ENCODE measurements at regions not wholly inside any gene's neighbourhood (a gene's known extent, or its start where the extent isn't known, plus 50 kb on each side); places are given as distances from the start of the nearest gene placed in this dataset.

DNA sequence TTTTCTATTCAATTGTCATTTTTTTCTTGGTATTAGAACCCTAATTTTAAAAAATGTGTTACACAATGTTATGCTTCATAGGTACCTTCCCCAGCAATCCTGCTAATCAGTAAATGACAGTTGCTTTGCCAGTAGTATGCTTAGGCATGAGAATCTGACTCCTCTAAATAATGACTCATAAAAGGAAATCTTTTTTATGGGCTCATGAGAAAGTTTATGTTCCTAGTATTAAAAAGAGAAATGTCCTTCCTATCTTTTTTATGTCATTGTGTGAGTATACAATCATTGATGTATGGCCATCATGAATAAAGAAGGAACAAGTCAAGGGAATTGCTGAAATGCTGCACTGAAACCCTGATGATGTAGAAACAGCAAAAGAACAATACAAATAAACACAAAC, 1237.7 kb upstream of the PCDH20 start:
- FAIRE-seq, result no peak

DNA sequence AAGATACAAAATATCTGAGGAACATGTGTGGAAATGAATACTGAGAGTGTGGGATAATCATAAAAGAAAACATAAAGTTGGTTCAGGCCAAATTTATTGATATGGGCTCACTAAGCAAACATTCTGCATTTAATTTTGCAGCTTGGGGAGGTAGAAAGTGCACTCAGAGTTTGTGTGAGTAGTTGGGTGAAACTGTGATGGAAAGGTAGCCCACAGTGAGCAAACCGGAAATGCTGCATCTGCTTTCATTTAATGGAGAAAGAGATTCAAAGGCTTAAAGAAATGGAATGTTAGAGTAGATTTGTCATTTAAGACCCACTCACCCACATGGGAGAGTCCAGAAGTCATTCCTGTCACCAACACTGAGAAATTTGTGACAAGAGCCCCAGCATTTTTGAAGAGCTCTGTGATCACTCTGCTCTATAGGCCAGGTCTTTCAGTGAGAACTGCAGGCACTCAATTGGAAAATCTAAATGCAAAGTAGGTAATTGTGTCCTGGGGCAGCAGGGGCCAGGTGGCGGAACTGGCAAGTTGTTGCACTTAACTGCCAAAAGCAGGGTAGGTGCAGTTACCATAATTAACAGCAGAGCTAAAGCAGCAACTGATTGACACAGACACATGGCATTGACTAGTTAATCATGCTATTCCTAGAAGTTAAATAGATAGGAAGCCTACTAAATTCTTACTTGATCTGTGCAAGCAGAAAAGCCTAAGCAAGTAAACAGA, 1228.3 kb upstream of the PCDH20 start:
- no peak for FAIRE-seq

DNA sequence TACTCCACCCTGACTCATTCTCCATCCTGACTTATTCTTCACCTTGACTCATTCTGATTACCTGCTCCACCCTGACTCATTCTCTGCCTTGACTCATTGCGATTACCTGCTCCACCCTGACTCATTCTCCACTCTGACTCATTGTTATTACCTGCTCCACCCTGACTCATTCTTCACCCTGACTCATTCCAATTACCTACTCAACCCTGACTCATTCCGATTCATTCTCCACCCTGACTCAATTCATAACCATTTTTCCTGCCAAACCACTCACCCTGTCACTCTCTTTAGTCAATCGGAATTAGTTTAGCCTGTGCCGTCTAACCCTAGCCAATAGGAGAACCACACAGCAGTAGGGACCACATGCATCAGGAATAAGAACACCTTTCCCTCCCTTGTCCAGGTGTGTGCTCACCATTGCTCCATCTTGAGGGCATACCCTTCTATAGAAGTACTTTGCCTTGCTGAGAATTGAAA, 1227.4 kb upstream of the PCDH20 start:
- no peak for FAIRE-seq

DNA sequence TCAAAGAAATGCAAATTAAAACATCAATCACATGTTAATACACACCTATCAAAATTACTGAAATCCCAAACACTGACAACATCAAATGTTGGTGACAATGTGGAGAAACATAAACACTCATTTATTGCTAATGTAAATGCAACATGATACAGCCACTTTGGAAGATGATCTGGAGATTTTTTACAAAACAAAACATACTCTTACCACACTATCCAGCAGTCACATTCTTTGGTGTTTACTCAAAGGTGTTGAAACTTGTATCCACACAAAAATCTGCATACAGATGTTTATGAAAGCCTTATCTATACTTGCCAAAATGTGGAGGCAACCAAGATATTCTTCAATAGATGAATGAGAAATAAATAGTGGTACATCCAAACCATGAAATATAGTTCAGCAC, 1219.5 kb upstream of the PCDH20 start:
- FAIRE-seq, result no peak

DNA sequence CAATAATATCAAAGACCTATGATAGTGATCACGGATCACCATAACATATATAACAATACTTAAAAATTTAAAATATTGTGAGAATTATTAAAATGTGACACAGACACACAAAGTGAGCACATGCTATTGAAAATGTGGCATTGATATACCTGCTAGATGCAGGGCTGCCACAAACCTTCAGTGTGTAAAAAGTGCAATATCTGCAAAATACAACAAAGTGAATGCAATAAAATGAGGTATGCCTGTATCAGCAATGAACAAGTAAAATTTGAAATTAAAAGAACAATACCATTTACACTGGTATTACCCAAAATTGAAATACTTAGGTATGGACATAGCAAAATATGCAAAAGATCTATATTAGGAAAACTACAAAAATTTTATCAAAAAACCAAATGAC, 1217.8 kb upstream of the PCDH20 start:
- FAIRE-seq, result no peak

DNA sequence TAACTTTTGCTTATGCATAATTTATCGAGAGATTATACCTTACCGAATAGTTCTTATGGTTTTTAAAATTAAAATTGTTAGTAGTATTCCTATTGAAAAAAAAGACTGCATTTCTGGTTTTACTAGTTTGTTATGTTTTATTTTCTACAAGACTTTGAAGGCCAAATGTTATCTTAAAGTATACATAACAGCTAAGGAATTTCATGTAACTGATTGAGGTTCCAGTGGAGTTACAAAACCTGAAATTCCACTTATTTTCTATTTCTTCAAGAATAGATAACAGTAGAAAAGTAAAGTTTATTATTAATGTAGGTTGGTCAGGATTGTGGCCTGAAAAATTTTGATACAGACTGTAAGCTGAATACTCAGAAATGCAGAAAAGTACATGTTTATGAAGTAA, 1216.0 kb upstream of the PCDH20 start:
- no peak for FAIRE-seq

DNA sequence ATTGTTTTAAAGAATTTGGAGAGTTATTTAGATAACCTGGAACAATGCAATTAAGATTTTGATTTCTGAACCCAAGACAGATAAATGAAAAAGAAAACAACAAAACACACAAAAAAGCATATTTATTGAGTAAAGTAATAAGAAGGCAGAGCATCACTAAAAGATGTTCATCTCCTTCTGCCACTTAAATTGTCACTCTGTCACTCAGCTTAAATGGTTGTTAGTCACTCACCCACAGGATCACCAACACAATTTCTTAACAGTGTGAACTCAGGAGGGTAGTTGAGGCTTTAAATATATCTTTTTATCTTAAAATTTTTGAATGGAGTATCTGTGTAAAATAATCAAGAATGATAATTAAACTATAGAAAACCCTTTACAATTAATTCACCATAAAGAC, 1215.5 kb upstream of the PCDH20 start:
- no peak for FAIRE-seq

- FAIRE-seq, result no peak
Observed at GRCh38 chr13:62629618-62630017, 1214.0 kb upstream of the PCDH20 start.

DNA sequence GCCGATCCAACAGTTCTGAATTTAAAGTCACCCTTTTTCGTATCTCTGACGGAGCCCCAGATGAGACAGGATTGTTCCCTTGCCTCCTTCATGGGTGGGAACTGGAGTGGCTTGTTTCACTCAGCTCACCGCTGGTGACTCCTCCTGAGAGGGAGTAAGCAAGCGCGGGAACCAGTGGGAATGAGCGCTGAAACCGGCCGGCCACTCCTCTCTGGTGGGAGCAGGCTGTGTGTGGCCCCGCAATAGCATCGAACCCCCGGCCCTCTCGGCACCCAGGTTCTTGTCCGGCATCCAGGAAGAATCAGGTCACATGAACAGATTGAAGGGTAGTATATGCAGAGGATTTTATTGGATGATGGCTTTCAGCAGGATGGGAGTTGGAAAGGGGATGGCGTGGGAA, 1211.6 kb upstream of the PCDH20 start:
- FAIRE-seq, result no peak

GRCh38 chr13:62626771-62627170, 1211.1 kb upstream of the PCDH20 start:
- FAIRE-seq, result no peak

DNA sequence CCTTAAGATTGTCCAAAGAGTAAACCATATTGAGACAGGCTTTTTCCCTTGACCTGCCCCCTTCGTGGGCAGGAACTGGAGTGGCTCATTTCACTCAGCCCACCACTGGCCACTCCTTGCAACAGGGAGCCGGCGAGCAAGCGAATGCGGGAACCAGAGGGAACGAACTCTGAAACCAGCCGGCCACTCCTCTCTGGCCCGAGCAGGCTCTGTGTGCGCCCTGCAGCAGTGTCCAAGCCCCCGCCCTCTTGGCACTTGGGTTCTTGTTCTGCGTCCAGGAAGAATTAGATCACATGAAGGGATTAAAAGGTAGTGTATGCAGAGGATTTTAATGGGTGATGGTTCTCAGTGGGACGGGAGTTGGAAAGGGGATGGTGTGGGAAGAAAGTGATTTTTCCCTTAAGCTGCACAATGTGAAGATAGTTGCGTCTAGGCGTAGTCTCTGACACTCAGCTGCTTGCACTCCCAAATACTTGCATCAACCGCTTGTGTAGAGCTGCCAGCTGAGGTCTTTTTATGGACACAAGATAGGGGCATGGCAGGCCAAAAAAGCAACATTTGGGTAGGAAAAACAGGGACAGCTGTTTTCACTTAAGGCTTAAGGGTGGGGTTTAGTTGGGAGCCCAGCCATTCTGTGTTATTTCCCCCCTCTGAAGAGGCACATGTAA, 1209.7 kb upstream of the PCDH20 start:
- FAIRE-seq, result no peak

- FAIRE-seq, result no peak
Observed at GRCh38 chr13:62613819-62614218, 1198.2 kb upstream of the PCDH20 start.

DNA sequence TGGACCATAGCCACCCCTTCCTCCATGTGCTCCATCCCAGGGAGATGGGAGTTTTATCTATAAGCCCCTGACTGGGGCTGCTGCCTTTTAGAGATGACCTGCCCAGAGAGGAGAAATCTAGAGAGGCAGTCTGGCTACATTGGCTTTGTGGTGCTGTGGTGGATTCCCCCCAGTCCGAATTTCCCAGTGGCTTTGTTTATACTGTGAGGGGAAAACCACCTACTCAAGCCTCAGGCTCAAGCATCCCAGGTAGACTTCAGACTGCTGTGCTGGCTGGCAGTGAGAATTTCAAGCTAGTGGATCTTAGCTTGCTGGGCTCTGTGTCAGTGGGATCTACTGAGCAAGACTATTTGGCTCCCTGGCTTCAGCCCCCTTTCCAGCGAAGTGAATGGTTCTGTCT, 1195.7 kb upstream of the PCDH20 start:
- no peak for FAIRE-seq

- no peak for FAIRE-seq
Observed at GRCh38 chr13:62598708-62599107, 1183.1 kb upstream of the PCDH20 start.

DNA sequence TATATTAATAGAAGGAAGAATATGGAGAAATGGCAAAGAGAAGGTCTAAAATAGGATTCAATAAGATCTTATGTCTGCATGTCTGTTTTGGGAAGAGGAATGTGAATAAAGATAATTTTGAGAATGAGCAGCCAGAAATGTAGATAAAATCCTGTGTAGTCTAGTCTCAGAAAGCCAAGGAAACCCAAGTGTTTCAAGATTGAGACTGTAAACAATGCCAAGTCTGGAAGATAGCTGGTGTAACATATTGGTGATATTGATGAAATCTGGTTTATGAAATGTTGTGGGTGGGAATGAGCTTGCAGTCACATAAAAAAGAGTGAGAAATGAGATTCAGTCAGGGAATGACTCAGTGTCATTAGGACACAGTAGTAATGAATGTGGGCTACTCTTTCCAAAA, 1180.3 kb upstream of the PCDH20 start:
- no peak for FAIRE-seq

- no peak for FAIRE-seq
Observed at GRCh38 chr13:62593804-62594203, 1178.2 kb upstream of the PCDH20 start.

DNA sequence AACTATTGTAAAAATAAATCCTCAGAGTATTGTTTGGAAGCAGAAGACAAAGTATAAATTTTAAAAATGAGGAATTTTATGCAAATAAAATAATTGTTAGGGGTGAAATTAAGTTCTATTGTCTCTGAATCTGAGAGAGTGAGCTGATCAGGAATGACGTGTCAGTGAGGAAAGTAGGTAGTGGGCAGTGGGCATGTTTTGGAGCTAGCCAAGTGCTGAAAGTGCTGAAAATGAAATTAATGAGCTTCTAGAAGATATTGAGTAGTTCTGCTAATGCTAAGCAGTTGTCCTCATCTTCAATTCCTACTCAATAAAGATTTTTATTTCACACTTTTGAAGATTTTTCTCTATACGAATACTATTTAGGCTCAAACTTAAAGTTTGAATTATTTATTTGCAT, 1167.8 kb upstream of the PCDH20 start:
- FAIRE-seq, result no peak

DNA sequence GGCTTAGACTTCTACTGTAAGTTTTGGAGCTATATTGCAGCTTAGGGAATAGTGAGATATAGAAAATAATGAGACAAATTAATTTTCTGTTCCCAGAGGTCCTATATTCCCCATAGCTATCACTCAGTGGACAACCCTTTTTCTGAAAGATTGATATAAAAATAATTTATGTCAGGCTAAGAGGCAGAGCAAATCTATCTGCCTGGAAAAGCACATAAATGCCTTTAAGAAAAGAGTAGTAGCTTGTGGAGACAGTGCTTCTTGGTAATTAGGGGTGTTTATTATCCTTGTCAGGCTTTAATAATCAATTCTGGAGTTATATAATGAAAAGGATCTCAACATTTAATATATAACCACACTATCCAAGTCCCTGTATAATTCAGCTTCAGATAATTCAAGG, 1162.8 kb upstream of the PCDH20 start:
- no peak for FAIRE-seq

GRCh38 chr13:62564770-62565169, 1149.1 kb upstream of the PCDH20 start:
- FAIRE-seq, result no peak

GRCh38 chr13:62563251-62563650, 1147.6 kb upstream of the PCDH20 start:
- no peak for FAIRE-seq

- no peak for FAIRE-seq
Observed at GRCh38 chr13:62556978-62557377, 1141.3 kb upstream of the PCDH20 start.

DNA sequence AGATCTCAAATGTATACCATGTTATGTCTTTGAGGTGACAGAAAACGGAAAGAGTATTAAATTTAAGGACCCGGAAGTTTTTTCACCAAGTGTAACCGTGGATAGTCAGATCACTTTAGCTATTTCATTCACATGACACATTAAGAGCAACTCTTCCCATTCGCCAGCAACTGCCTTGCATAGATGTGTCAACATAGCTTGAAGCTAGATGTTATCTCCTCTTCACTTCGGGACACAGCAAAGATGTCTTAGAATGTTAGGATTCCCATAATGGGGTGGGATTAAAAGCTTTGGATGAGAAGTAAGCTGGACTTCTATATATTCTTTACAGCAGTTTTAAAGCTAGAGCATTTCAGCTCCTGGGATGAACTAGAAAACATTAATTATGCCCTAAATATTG, 1135.9 kb upstream of the PCDH20 start:
- no peak for FAIRE-seq

GRCh38 chr13:62544928-62545327, 1129.3 kb upstream of the PCDH20 start:
- no peak for FAIRE-seq

DNA sequence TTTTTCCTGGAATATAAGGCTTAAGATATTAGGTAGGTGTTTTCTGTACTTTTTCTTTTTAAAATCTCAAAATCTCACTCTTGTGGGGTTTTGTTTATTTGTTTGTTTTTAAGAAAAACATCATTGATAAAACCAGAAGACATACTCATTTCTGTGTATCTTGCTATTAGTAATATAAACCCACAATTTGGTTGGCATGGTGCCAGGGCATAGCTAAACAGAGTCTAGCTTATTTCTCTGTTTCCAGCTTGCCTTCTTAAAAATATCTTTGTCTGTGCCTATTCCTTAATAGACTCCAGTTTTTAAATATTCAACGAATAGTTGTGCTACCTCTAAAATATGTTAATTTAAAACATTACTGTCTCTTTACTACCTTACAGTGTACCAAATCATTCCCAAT, 1121.9 kb upstream of the PCDH20 start:
- no peak for FAIRE-seq

- FAIRE-seq, result no peak
Observed at GRCh38 chr13:62525652-62526051, 1110.0 kb upstream of the PCDH20 start.

Data from colon (tissue), 2 donors.